Lung (tissue), 11 donors: ENCODE measurements at regions not wholly inside any gene's neighbourhood (a gene's known extent, or its start where the extent isn't known, plus 50 kb on each side); places are given as distances from the start of the nearest gene placed in this dataset.

Source experiments
- ATAC-seq: fragments of 200-7000 bp; cut with Tn5 transposase; one replicate; pipeline ENCODE4 v1.9.1; 2020; ENCODE audit warnings: moderate number of reproducible peaks; ENCODE audit not compliant: insufficient read depth, low FRiP score
- DNase-seq, 3 donors: peaks; one replicate each; pipeline ENCODE4 v3.0.0-alpha.2; 2013 to 2017
- H3K27ac ChIP-seq, 2 donors: one replicate each; pipeline ENCODE4 v1.5.1; 2013; ENCODE audit warnings: mild to moderate bottlenecking in 2 of 2, moderate library complexity in 2 of 2, control low read depth in 1 of 2, inconsistent platforms in 1 of 2, low read depth in 1 of 2, low read length in 1 of 2
- H3K27me3 ChIP-seq, 3 donors: one replicate each; pipeline ENCODE4 v1.5.1; 2013; ENCODE audit warnings: low read length in 2 of 3; ENCODE audit not compliant: control insufficient read depth in 3 of 3, insufficient read depth in 3 of 3
- H3K36me3 ChIP-seq, 4 donors: one replicate each; pipeline ENCODE4 v1.5.1; 2013; ENCODE audit warnings: low read length in 4 of 4, mild to moderate bottlenecking in 1 of 4, moderate library complexity in 1 of 4; ENCODE audit not compliant: control insufficient read depth in 4 of 4, insufficient read depth in 4 of 4
- H3K4me1 ChIP-seq, 5 donors: one replicate each; pipeline ENCODE4 v1.5.1; 2013; ENCODE audit warnings: low read length in 5 of 5, mild to moderate bottlenecking in 2 of 5, moderate library complexity in 1 of 5; ENCODE audit not compliant: control insufficient read depth in 5 of 5, insufficient read depth in 5 of 5
- H3K4me3 ChIP-seq: one replicate; pipeline ENCODE4 v1.5.1; 2013; ENCODE audit warnings: mild to moderate bottlenecking, control low read depth, moderate library complexity
- H3K9ac ChIP-seq, 2 donors: one replicate each; pipeline ENCODE4 v1.5.1; 2013; ENCODE audit warnings: low read length in 2 of 2, control low read depth in 1 of 2; ENCODE audit not compliant: insufficient read depth in 1 of 2
- H3K9me3 ChIP-seq, 4 donors: one replicate each; pipeline ENCODE4 v1.5.1; 2013; ENCODE audit warnings: low read length in 3 of 4, mild to moderate bottlenecking in 1 of 4, moderate library complexity in 1 of 4; ENCODE audit not compliant: control insufficient read depth in 4 of 4, insufficient read depth in 3 of 4
- WGBS, 2 donors: extraction: QIAGEN DNeasy Blood & Tissue Kit; methylation state at CpG; one replicate each; pipeline ENCODE4 v1.1.7; 2013; 5-methylcytosine and 5-hydroxymethylcytosine counted together
- TF ChIP-seq, protein P1 (sequence below): IDR thresholded peaks from 2 replicates; pipeline ENCODE4 v1.5.1; 2012; ENCODE audit warnings: mild to moderate bottlenecking; ENCODE audit errors: control extremely low read depth, extremely low read depth
- donor health status: control.
- donor health status: control.
- donor health status: Bipolar disorder and iron deficiency.
- donor health status: healthy.
- donor health status: DM: yes; HTN: yes; CAD: no.

DNA sequence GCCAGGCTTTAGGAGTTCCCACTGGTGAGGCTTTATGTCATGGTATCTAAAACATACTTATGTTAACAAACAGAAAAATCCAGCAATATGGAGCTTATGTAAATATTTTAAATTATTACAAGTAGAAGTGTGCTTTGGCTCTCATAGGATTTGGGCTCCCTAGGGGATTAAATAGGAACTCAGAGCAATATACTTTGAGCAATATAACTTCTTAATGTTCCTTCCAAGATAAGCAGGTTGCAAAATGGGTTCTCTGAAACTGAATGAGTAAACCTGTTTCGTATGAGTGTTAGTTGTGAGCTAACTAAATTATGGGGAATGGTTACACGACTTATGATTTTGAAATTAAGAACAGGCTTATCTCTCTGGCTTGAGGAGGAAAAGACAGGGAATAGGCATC lies 366.1 kb upstream of the ZNF385D start:
- Histone ChIP-seq H3K27ac (no peak overlapping the region), H3K36me3 (no peaks in the 10 kb centered on the region), H3K9me3 (no peaks in the 10 kb centered on the region), H3K4me1 (peaks cover 0 to 4% (median 0%) of the 10 kb centered on the region in 5 donors), H3K27me3 (no peaks in the 10 kb centered on the region), H3K9ac (no peak overlapping the region), H3K4me3 (no peak overlapping the region)
- TF ChIP-seq, protein P1, sequence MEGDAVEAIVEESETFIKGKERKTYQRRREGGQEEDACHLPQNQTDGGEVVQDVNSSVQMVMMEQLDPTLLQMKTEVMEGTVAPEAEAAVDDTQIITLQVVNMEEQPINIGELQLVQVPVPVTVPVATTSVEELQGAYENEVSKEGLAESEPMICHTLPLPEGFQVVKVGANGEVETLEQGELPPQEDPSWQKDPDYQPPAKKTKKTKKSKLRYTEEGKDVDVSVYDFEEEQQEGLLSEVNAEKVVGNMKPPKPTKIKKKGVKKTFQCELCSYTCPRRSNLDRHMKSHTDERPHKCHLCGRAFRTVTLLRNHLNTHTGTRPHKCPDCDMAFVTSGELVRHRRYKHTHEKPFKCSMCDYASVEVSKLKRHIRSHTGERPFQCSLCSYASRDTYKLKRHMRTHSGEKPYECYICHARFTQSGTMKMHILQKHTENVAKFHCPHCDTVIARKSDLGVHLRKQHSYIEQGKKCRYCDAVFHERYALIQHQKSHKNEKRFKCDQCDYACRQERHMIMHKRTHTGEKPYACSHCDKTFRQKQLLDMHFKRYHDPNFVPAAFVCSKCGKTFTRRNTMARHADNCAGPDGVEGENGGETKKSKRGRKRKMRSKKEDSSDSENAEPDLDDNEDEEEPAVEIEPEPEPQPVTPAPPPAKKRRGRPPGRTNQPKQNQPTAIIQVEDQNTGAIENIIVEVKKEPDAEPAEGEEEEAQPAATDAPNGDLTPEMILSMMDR = no peak
- DNase-seq (no peak), ATAC-seq (no peak)
- 72 to 81% methylated on average over 2 of the region's 2 CpGs for WGBS, 2 donors

DNA sequence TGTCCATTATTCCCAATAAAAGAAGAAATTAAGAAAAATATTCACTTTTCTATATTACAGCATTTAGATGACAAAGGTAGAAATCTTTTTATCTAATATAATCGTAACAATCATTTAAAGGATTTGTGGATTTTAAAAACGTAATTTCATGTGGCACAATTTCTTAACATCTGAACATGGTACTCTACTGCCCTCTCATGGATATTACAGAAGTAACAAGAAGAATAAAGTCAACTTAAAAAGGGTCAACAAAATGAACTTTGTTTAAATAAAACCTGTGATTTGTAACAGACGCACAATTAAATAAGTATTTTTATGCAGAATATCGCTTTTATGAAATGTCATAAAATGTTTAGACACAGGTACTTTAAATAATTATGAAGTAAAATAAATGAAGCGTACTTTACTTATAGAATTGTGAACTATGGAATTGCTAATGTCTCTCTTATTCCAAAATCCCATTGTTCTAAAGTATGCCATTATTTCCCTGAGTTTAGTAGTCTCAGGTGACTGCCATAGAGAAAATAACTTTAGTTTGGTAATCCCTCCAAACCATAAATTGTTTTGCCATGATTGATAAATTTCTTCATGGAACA lies 366.8 kb upstream of the ZNF385D start:
- no peak overlapping the region for H3K9ac ChIP-seq
- no peaks in the 10 kb centered on the region for H3K27me3 ChIP-seq
- no peak overlapping the region for H3K27ac ChIP-seq
- no peaks in the 10 kb centered on the region for H3K36me3 ChIP-seq
- H3K4me1 ChIP-seq = peaks cover 0 to 4% (median 0%) of the 10 kb centered on the region in 5 donors
- H3K4me3 ChIP-seq = no peak overlapping the region
- peak in 2 of 3 donors; percentile 78 to 85 for DNase-seq
- TF ChIP-seq, protein P1 = peak; percentile 18
- no peak for ATAC-seq
- H3K9me3 ChIP-seq = no peaks in the 10 kb centered on the region
- 26 to 37% methylated on average over 5 of the region's 5 CpGs for WGBS, 2 donors

DNA sequence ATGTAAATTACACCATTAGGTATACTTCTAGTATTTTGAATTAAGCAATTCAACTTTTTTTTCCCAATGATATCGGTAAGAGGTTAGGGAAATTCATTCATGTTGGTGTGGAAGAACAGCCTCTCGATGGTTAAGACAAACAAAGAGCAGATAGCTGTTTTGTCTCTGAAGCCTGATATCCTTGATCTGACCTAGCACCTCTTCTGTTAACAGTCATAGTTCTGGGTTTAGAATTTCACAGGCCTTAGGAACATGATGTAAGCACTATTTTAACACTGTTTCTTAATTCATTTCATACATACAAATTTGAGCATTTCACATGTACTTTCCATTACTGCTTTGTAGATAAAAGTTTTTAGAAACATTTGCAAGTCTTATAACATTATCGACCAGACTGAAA lies 367.5 kb upstream of the ZNF385D start:
- Histone ChIP-seq H3K27ac (no peak overlapping the region), H3K9ac (no peak overlapping the region), H3K4me1 (peaks cover 0 to 4% (median 0%) of the 10 kb centered on the region in 5 donors), H3K4me3 (no peak overlapping the region), H3K9me3 (no peaks in the 10 kb centered on the region), H3K27me3 (no peaks in the 10 kb centered on the region), H3K36me3 (no peaks in the 10 kb centered on the region)
- TF ChIP-seq, protein P1 = no peak
- ATAC-seq (no peak), DNase-seq (no peak)
- 70 to 84% methylated on average over 3 of the region's 3 CpGs for WGBS, 2 donors
